ENCODE measurements at regions not wholly inside any gene's neighbourhood (a gene's known extent, or its start where the extent isn't known, plus 50 kb on each side); places are given as distances from the start of the nearest gene placed in this dataset.

DNA sequence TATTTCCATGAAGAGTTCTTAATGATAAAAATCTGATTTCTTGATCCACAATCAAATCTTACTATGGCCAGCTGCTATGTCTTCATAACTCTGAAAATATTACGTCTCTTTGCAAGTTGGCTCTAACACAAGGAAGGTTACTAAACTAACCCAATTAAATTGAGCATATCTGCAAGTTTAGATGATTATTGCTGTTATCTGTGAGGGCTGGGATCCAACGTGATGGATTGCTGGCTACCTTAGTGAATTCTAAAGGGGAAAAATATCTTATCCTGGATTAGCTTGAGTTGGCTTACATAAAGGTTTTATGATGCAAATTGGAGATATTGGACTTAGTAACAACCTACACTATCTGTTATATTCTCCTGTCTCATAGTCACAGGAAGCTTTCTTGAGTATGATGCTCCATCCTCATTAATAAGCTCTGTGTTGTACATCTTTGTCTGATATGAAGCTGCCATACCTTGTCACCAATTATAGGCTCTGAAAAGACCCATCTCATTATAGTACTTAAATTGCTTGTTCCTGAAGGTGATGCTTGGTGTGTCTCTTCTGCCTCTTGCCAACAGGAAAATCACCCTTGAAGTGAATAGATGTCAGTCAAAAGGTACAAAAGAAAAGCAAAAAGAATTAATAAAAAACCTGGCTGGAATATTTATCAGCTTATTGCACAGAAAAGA is 733.0 kb upstream of the MEF2C start:
- H3K4me2 ChIP-seq (ENCODE audit: low read depth, low read length, poor library complexity, severe bottlenecking), result no peak overlapping the region
- H3K36me3 ChIP-seq (ENCODE audit: low read length), result no peaks in the 10 kb centered on the region
- H3K9me2 ChIP-seq (replicated peaks; ENCODE audit: insufficient read depth, low read length), result no peaks in the 10 kb centered on the region
- no peak overlapping the region for H3K27ac ChIP-seq (ENCODE audit: low read depth, low read length)
- no peak overlapping the region for H3K4me3 ChIP-seq (ENCODE audit: insufficient read depth, low read length, poor library complexity, severe bottlenecking)
- no peaks in the 10 kb centered on the region for H4K20me1 ChIP-seq (ENCODE audit: low read depth, low read length)
- H3F3A ChIP-seq (ENCODE audit: insufficient read depth), result no peaks in the 10 kb centered on the region
- TF ChIP-seq, protein P1, sequence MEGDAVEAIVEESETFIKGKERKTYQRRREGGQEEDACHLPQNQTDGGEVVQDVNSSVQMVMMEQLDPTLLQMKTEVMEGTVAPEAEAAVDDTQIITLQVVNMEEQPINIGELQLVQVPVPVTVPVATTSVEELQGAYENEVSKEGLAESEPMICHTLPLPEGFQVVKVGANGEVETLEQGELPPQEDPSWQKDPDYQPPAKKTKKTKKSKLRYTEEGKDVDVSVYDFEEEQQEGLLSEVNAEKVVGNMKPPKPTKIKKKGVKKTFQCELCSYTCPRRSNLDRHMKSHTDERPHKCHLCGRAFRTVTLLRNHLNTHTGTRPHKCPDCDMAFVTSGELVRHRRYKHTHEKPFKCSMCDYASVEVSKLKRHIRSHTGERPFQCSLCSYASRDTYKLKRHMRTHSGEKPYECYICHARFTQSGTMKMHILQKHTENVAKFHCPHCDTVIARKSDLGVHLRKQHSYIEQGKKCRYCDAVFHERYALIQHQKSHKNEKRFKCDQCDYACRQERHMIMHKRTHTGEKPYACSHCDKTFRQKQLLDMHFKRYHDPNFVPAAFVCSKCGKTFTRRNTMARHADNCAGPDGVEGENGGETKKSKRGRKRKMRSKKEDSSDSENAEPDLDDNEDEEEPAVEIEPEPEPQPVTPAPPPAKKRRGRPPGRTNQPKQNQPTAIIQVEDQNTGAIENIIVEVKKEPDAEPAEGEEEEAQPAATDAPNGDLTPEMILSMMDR (IDR thresholded peaks at IDR 0.05; ENCODE audit: insufficient read depth, low read length, poor library complexity, severe bottlenecking), result no peak
- TF ChIP-seq EZH2phosphoT487 (conservative IDR thresholded peaks at IDR 0.05; ENCODE audit: low read length), result no peak
- H3K9me3 ChIP-seq (ENCODE audit: insufficient read depth, low read length), result no peaks in the 10 kb centered on the region
- no peaks in the 10 kb centered on the region for H3K79me2 ChIP-seq (ENCODE audit: insufficient read depth, low read length)
- no peak overlapping the region for H3K9ac ChIP-seq (ENCODE audit: low read length)
- no peak overlapping the region for H2AFZ ChIP-seq (ENCODE audit: low read depth, low read length, severe bottlenecking)
- no peaks in the 10 kb centered on the region for H3K27me3 ChIP-seq (ENCODE audit: low read length)

GRCh38 chr5:89613222-89613956 is 730.4 kb upstream of the MEF2C start:
- H3K9ac ChIP-seq (ENCODE audit: low read length), result no peak overlapping the region
- H3K79me2 ChIP-seq (ENCODE audit: insufficient read depth, low read length), result no peaks in the 10 kb centered on the region
- H3K4me3 ChIP-seq (ENCODE audit: insufficient read depth, low read length, poor library complexity, severe bottlenecking), result no peak overlapping the region
- no peaks in the 10 kb centered on the region for H3K9me3 ChIP-seq (ENCODE audit: insufficient read depth, low read length)
- no peaks in the 10 kb centered on the region for H3F3A ChIP-seq (ENCODE audit: insufficient read depth)
- H3K9me2 ChIP-seq (replicated peaks; ENCODE audit: insufficient read depth, low read length), result no peaks in the 10 kb centered on the region
- no peak for TF ChIP-seq EZH2phosphoT487 (conservative IDR thresholded peaks at IDR 0.05; ENCODE audit: low read length)
- TF ChIP-seq, protein P1 (IDR thresholded peaks at IDR 0.05; ENCODE audit: insufficient read depth, low read length, poor library complexity, severe bottlenecking), result no peak
- no peak overlapping the region for H2AFZ ChIP-seq (ENCODE audit: low read depth, low read length, severe bottlenecking)
- no peaks in the 10 kb centered on the region for H3K36me3 ChIP-seq (ENCODE audit: low read length)
- no peak overlapping the region for H3K4me2 ChIP-seq (ENCODE audit: low read depth, low read length, poor library complexity, severe bottlenecking)
- no peaks in the 10 kb centered on the region for H4K20me1 ChIP-seq (ENCODE audit: low read depth, low read length)
- H3K27ac ChIP-seq (ENCODE audit: low read depth, low read length), result no peak overlapping the region
- no peaks in the 10 kb centered on the region for H3K27me3 ChIP-seq (ENCODE audit: low read length)

DNA sequence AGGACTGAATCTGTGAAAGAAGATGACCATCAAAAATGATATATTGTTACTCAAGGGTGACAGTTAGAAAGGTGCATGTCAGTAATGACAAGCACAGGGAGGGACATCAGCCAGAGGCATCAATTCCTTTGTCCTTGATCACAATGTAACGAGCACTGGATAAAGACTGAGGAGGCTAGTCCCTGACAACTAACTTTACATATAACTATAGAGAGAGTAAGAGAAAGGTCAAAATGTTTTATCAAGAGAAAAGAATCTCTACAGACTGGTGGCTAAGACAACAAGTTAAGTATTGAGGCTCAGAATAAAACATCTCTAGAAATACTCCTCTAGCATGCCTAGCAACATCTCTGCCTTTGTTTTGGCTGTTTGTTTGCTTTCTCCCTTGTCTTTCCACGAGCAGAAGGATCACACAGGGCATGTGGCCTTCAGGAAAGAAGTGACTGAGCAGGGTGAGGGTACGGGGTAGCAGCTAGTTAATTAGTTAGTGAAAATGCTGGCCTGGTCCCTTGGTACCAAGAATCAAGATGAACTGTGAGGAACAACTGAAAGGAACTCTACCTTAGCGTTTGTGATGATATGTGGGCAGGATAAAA is 724.1 kb upstream of the MEF2C start:
- H3F3A ChIP-seq (ENCODE audit: insufficient read depth), result no peaks in the 10 kb centered on the region
- no peaks in the 10 kb centered on the region for H3K36me3 ChIP-seq (ENCODE audit: low read length)
- no peak for TF ChIP-seq EZH2phosphoT487 (conservative IDR thresholded peaks at IDR 0.05; ENCODE audit: low read length)
- TF ChIP-seq, protein P1 (IDR thresholded peaks at IDR 0.05; ENCODE audit: insufficient read depth, low read length, poor library complexity, severe bottlenecking), result no peak
- H3K4me2 ChIP-seq (ENCODE audit: low read depth, low read length, poor library complexity, severe bottlenecking), result no peak overlapping the region
- H3K27ac ChIP-seq (ENCODE audit: low read depth, low read length), result no peak overlapping the region
- no peak overlapping the region for H3K4me3 ChIP-seq (ENCODE audit: insufficient read depth, low read length, poor library complexity, severe bottlenecking)
- H3K9me3 ChIP-seq (ENCODE audit: insufficient read depth, low read length), result no peaks in the 10 kb centered on the region
- no peak overlapping the region for H2AFZ ChIP-seq (ENCODE audit: low read depth, low read length, severe bottlenecking)
- no peak overlapping the region for H3K9ac ChIP-seq (ENCODE audit: low read length)
- H4K20me1 ChIP-seq (ENCODE audit: low read depth, low read length), result no peaks in the 10 kb centered on the region
- H3K9me2 ChIP-seq (replicated peaks; ENCODE audit: insufficient read depth, low read length), result no peaks in the 10 kb centered on the region
- no peaks in the 10 kb centered on the region for H3K27me3 ChIP-seq (ENCODE audit: low read length)
- H3K79me2 ChIP-seq (ENCODE audit: insufficient read depth, low read length), result no peaks in the 10 kb centered on the region

All from SU-DHL-6 (cell line).